ENCODE measurements at regions not wholly inside any gene's neighbourhood (a gene's known extent, or its start where the extent isn't known, plus 50 kb on each side); places are given as distances from the start of the nearest gene placed in this dataset.

GRCh38 chr3:72569754-72570440 is 278.3 kb downstream of the SHQ1 start:
- no peaks in the 10 kb centered on the region for H3K79me1 ChIP-seq (ENCODE audit: low read depth in 1 of 2, low read length in 2 of 2)
- H2BK5ac ChIP-seq (ENCODE audit: low read depth, low read length, poor library complexity, severe bottlenecking): no peak overlapping the region
- dilution Hi-C loops (cut with HindIII; ENCODE audit: low sequenced_read_pairs, unreplicated experiment) (no loop called here), in situ Hi-C loops (cut with MboI; ENCODE audit: low sequenced_read_pairs) (no loop called here), intact Hi-C loops (cut with micrococcal nuclease) (no loop called here)
- H3K4me3 ChIP-seq (ENCODE audit: insufficient read depth, low read depth, low read length): no peak overlapping the region
- no TSS peak for BruUV-seq (replicated peaks)
- H4K91ac ChIP-seq (ENCODE audit: insufficient read depth, low read depth, low read length): no peak overlapping the region
- H3K9me3 ChIP-seq (ENCODE audit: control insufficient read depth, insufficient read depth, low read length): no peaks in the 10 kb centered on the region
- H3K27me3 ChIP-seq (ENCODE audit: control insufficient read depth, insufficient read depth, low read length): peaks cover 3% of the 10 kb centered on the region
- DNase-seq: no peak
- no peak overlapping the region for H4K5ac ChIP-seq (ENCODE audit: low read depth, low read length)
- no peak overlapping the region for H2BK20ac ChIP-seq (ENCODE audit: low read depth, low read length)
- H3K36me3 ChIP-seq (ENCODE audit: control insufficient read depth, insufficient read depth, low read length): no peaks in the 10 kb centered on the region
- no peaks in the 10 kb centered on the region for H3K4me1 ChIP-seq (ENCODE audit: control insufficient read depth, insufficient read depth, low read length)
- H3K18ac ChIP-seq (ENCODE audit: low read depth, low read length): no peak overlapping the region
- H3K56ac ChIP-seq (ENCODE audit: extremely low read depth, insufficient read depth, low read length): no peak overlapping the region
- no peak overlapping the region for H2AK9ac ChIP-seq (replicated peaks; ENCODE audit: low read depth, low read length, poor library complexity)
- TF ChIP-seq BHLHE40 (IDR thresholded peaks at IDR 0.05; ENCODE audit: low read depth, low read length) (no peak), RAD21 (IDR thresholded peaks at IDR 0.05; ENCODE audit: low read length) (no peak), USF2 (IDR thresholded peaks at IDR 0.05; ENCODE audit: low read depth, low read length) (no peak), RCOR1 (IDR thresholded peaks at IDR 0.05; ENCODE audit: insufficient replicate concordance, low read length) (no peak), NFE2L2 (IDR thresholded peaks at IDR 0.05; ENCODE audit: low read depth, low read length) (no peak), CHD1 (IDR thresholded peaks at IDR 0.05; ENCODE audit: low read depth, low read length) (no peak), SMC3 (IDR thresholded peaks at IDR 0.05; ENCODE audit: low read depth, low read length) (no peak)
- TF ChIP-seq, protein P1, sequence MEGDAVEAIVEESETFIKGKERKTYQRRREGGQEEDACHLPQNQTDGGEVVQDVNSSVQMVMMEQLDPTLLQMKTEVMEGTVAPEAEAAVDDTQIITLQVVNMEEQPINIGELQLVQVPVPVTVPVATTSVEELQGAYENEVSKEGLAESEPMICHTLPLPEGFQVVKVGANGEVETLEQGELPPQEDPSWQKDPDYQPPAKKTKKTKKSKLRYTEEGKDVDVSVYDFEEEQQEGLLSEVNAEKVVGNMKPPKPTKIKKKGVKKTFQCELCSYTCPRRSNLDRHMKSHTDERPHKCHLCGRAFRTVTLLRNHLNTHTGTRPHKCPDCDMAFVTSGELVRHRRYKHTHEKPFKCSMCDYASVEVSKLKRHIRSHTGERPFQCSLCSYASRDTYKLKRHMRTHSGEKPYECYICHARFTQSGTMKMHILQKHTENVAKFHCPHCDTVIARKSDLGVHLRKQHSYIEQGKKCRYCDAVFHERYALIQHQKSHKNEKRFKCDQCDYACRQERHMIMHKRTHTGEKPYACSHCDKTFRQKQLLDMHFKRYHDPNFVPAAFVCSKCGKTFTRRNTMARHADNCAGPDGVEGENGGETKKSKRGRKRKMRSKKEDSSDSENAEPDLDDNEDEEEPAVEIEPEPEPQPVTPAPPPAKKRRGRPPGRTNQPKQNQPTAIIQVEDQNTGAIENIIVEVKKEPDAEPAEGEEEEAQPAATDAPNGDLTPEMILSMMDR (conservative IDR thresholded peaks at IDR 0.05; ENCODE audit: low read depth, low read length): no peak
- TF ChIP-seq, protein P2, sequence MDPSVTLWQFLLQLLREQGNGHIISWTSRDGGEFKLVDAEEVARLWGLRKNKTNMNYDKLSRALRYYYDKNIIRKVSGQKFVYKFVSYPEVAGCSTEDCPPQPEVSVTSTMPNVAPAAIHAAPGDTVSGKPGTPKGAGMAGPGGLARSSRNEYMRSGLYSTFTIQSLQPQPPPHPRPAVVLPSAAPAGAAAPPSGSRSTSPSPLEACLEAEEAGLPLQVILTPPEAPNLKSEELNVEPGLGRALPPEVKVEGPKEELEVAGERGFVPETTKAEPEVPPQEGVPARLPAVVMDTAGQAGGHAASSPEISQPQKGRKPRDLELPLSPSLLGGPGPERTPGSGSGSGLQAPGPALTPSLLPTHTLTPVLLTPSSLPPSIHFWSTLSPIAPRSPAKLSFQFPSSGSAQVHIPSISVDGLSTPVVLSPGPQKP (IDR thresholded peaks at IDR 0.05; ENCODE audit: borderline replicate concordance, low read depth, low read length): no peak
- ATAC-seq (ENCODE audit: low read depth): no peak
- H2BK15ac ChIP-seq (ENCODE audit: low read depth, low read length): no peak overlapping the region
- no peak overlapping the region for H2AK5ac ChIP-seq (ENCODE audit: low read depth, low read length)
- no peaks in the 10 kb centered on the region for H3K9me1 ChIP-seq (ENCODE audit: insufficient read depth, low read length)
- H3K9ac ChIP-seq (ENCODE audit: low read depth, low read length): no peak overlapping the region
- no peak overlapping the region for H3K27ac ChIP-seq (ENCODE audit: insufficient read depth, low read length)
- CTCF ChIA-PET: no interaction called here
- H4K20me1 ChIP-seq (ENCODE audit: insufficient read depth, low read length): no peaks in the 10 kb centered on the region
- 67% methylated on average over 2 of the region's 10 CpGs; no CpG with 5 or more reads in 1 of the 2 experiments for WGBS, 2 experiments (ENCODE audit: extremely low coverage in 2 of 2, insufficient read length in 1 of 2)
- H3K4me2 ChIP-seq (ENCODE audit: low read depth, low read length): no peak overlapping the region
- POLR2A ChIA-PET (ENCODE audit: unreplicated experiment): no interaction called here
- no peak overlapping the region for H3K4ac ChIP-seq (ENCODE audit: low read depth, low read length)
- no peak overlapping the region for H2AFZ ChIP-seq (replicated peaks; ENCODE audit: low read length, poor library complexity)
- H3K14ac ChIP-seq (replicated peaks; ENCODE audit: low read depth, low read length): no peak overlapping the region
- no peak overlapping the region for H4K8ac ChIP-seq (ENCODE audit: low read depth in 2 of 2, low read length in 2 of 2)
- no peak overlapping the region for H2BK120ac ChIP-seq (ENCODE audit: low read depth, low read length)
- H3K23ac ChIP-seq (ENCODE audit: low read depth, low read length): no peak overlapping the region

All from IMR-90 (cell line).